Muscle of leg (tissue), 3 donors: ENCODE measurements at regions not wholly inside any gene's neighbourhood (a gene's known extent, or its start where the extent isn't known, plus 50 kb on each side); places are given as distances from the start of the nearest gene placed in this dataset.
"Not testable (repeated sequence)": the region's sequence is repeated elsewhere in the genome, so short reads cannot be mapped to it uniquely, and the experiment has no call there.

Experiments
- DNase-seq: peaks from one replicate; pipeline ENCODE4 v3.0.0; 2013
- H3K27ac ChIP-seq: one replicate; pipeline ENCODE4 v1.5.1; 2013; ENCODE audit warnings: mild to moderate bottlenecking, low read length, control low read depth
- H3K27me3 ChIP-seq: one replicate; pipeline ENCODE4 v1.6.1; 2013; ENCODE audit warnings: low read length; ENCODE audit not compliant: control insufficient read depth, insufficient read depth
- H3K36me3 ChIP-seq: one replicate; pipeline ENCODE4 v1.6.1; 2013; ENCODE audit warnings: low read length; ENCODE audit not compliant: control insufficient read depth, insufficient read depth
- H3K4me1 ChIP-seq: one replicate; pipeline ENCODE4 v1.6.1; 2013; ENCODE audit warnings: low read length; ENCODE audit not compliant: control insufficient read depth, insufficient read depth
- H3K4me3 ChIP-seq: one replicate; pipeline ENCODE4 v1.5.1; 2013; ENCODE audit warnings: low read length, control low read depth
- H3K9me3 ChIP-seq: replicated peaks from 2 replicates; pipeline ENCODE4 v1.6.1; 2013; ENCODE audit warnings: low read depth, low read length; ENCODE audit not compliant: control insufficient read depth
- WGBS: methylation state at CpG from one replicate; pipeline ENCODE4 v1.1.5; 2013; ENCODE audit warnings: missing lambda C conversion rate; ENCODE audit not compliant: insufficient coverage; 5-methylcytosine and 5-hydroxymethylcytosine counted together

DNA sequence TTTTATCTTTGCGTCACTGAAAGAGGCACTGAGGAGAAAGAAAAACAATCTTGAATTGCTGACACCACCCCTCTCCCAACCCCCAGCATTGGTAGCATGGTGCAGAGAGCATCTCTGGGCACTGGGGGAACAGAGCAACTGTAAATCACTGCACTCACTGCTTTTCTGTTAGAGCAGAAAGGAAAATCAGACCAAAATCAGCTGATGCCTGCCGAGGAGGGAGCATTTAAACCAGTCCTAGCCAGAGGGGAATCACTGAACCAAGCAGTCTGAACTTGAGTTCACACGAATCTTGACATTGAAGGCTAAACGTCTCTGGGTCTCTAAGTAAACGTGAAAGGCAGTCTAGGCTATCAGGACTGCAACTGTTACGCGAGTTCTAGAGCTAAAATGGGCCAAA, 205.8 kb downstream of the SPANXN4 start:
- no peak for DNase-seq
- H3K27me3 ChIP-seq, result no peaks in the 10 kb centered on the region
- H3K27ac ChIP-seq, result no peak overlapping the region
- H3K4me1 ChIP-seq, result no peaks in the 10 kb centered on the region
- H3K36me3 ChIP-seq, result no peaks in the 10 kb centered on the region
- H3K4me3 ChIP-seq, result no peak overlapping the region
- 65% methylated on average over 4 of the region's 7 CpGs for WGBS
- no peaks in the 10 kb centered on the region for H3K9me3 ChIP-seq

DNA sequence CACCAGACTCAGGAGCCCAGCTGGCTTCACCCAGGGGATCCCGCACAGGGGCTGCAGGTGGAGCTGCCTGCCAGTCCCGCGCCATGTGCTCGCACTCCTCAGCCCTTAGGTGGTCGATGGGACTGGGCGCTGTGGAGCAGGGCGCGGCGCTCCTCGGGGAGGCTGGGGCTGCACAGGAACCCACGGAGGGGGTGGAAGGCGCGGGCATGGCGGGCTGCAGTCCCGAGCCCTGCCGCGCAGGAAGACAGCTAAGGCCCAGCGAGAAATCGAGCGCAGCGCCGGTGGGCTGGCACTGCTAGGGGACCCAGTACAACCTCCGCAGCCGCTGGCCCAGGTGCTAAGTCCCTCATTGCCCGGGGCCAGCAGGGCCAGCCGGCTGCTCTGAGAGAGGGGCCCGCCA, 202.9 kb downstream of the SPANXN4 start:
- H3K36me3 ChIP-seq, result not testable (repeated sequence)
- WGBS, result 96% methylated on average over 25 of the region's 27 CpGs

DNA sequence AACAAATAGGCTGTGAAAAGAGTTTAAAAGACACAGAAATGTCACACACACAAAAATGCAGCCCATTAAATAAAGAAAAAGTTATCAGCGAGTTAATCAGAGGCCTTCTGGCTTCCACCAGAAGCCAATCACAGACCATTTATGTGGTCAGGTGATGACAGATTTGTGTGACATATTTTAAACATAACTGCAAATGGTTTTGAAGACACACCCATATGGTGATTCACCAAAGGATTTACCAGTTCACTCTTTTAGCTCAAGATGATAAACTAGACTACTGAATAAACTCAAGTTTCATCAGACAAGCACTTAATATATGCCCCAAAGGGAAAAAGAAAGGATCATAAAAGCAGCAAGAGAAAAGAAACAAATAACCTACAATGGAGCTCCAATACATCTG, 181.2 kb downstream of the SPANXN4 start:
- H3K4me1 ChIP-seq, result no peaks in the 10 kb centered on the region
- no peaks in the 10 kb centered on the region for H3K27me3 ChIP-seq
- H3K27ac ChIP-seq, result no peak overlapping the region
- no CpG with 5 or more reads among the region's 1 CpG for WGBS
- DNase-seq, result no peak
- no peaks in the 10 kb centered on the region for H3K9me3 ChIP-seq
- no peaks in the 10 kb centered on the region for H3K36me3 ChIP-seq
- no peak overlapping the region for H3K4me3 ChIP-seq

More for the DNA sequence above, 202.9 kb downstream of the SPANXN4 start:
- not testable (repeated sequence) for H3K4me3 ChIP-seq, DNase-seq, H3K27ac ChIP-seq, H3K9me3 ChIP-seq, H3K4me1 ChIP-seq, H3K27me3 ChIP-seq

DNA sequence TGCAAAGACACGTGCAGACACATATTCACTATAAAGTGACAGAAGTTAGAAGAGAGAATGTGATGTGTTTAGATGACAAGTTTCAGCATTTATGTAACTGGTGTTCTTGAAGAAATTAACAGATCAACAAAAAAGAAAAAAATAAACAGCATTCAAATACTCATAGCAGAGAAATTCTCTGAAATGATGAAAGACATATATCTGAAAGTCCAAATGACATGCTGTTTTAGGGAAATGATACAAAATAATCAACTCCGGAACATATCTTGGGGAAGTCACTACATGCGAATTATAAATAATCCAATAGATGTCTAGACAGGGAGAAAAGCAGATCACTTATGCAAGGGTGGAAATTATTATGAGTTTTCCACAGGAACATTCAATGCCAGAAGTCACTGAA, 146.0 kb downstream of the SPANXN4 start:
- H3K4me1 ChIP-seq, result no peaks in the 10 kb centered on the region
- no peak for DNase-seq
- no peaks in the 10 kb centered on the region for H3K27me3 ChIP-seq
- H3K9me3 ChIP-seq, result no peaks in the 10 kb centered on the region
- H3K36me3 ChIP-seq, result no peaks in the 10 kb centered on the region
- H3K4me3 ChIP-seq, result no peak overlapping the region
- no peak overlapping the region for H3K27ac ChIP-seq
- no CpG with 5 or more reads among the region's 3 CpGs for WGBS

DNA sequence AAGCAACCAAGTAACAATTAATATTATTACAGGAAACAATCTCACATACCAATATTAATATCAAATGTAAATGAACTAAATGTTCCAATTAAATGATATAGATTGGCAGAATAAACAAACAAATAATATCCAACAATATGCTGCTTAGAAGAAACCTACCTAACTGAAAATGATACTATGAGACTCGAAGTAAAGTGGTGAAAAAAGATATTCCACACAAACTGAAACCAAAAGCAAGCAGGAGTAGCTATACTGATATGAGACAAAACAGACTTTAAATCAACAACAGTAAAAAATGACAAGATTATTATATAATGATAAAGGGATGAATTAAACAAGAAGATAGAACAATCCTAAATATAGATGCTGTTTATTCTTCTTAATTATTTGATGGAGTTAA, 140.1 kb downstream of the SPANXN4 start:
- Histone ChIP-seq H3K4me3 (no peak overlapping the region), H3K27ac (no peak overlapping the region), H3K4me1 (no peaks in the 10 kb centered on the region), H3K36me3 (no peaks in the 10 kb centered on the region), H3K9me3 (no peaks in the 10 kb centered on the region), H3K27me3 (no peaks in the 10 kb centered on the region)
- no peak for DNase-seq
- WGBS, result no CpG with 5 or more reads among the region's 1 CpG

DNA sequence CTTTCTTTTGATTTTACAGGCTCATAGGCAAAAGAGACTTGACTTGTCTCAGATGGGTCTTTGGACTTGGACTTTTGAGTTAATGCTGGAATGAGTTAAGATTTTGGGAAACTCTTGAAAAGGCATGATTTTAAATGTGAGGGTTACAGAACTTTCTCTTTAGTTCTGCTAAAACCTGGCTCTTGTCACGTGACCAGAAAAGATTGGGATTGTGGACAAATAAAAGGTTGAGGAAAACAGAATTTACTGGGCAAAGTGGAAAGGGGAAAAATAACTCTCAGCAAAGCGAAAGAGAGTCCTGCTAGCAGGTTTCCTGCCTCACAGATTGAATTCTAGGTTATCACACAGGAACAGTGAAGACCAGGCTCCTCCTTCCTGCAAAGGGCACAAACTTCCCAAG, 114.0 kb downstream of the SPANXN4 start:
- no peak overlapping the region for H3K4me3 ChIP-seq
- H3K4me1 ChIP-seq, result no peaks in the 10 kb centered on the region
- DNase-seq, result no peak
- no CpG with 5 or more reads among the region's 2 CpGs for WGBS
- no peak overlapping the region for H3K27ac ChIP-seq
- H3K9me3 ChIP-seq, result no peaks in the 10 kb centered on the region
- H3K36me3 ChIP-seq, result no peaks in the 10 kb centered on the region
- H3K27me3 ChIP-seq, result no peaks in the 10 kb centered on the region

DNA sequence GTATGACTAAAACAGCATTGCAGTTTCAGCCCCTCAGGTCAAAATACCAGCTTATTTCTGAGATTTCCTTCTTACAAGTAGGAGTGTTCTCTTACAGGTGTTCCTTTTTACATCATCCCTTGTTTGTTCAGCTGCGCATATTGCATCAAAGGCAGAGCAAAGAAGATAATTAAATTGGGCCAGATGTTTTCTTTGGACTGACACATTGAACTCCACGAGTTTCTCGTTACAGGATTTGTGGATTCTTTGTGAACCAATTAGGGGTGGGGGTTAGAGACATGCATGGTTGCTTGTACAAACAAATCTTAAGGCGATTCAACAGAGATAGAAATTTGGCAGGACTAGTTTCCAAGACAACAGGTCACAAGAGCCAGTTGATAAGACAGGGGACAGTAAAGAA, 95.7 kb downstream of the SPANXN4 start:
- Histone ChIP-seq H3K4me1 (no peaks in the 10 kb centered on the region), H3K4me3 (no peak overlapping the region), H3K36me3 (no peaks in the 10 kb centered on the region), H3K9me3 (no peaks in the 10 kb centered on the region), H3K27ac (no peak overlapping the region), H3K27me3 (no peaks in the 10 kb centered on the region)
- 27% methylated on average over 2 of the region's 4 CpGs for WGBS
- peak; percentile 2 for DNase-seq

DNA sequence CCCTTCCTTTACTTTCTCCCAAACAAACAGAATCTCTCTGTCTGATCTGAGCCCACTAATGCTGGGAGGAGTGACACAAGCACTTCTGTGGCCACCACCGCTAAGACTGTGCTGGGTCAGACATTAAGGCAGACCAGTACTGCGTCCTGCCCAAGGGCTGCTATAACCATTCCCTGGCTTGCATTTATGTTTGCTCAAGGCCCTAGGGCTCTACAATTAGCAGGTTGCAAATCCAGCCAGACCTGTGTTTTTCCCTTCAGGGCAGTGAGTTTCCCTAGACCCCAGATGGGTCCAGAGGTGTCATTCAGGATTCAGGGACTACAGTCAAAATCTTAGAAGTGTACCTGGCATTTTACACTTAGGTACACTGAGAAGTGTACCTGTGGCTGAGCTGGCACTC, 89.7 kb downstream of the SPANXN4 start:
- no peak for DNase-seq
- Histone ChIP-seq H3K4me1 (no peaks in the 10 kb centered on the region), H3K36me3 (no peaks in the 10 kb centered on the region), H3K9me3 (no peaks in the 10 kb centered on the region), H3K4me3 (no peak overlapping the region), H3K27me3 (peaks cover 2% of the 10 kb centered on the region), H3K27ac (no peak overlapping the region)
- 94% methylated on average over 2 of the region's 2 CpGs for WGBS

DNA sequence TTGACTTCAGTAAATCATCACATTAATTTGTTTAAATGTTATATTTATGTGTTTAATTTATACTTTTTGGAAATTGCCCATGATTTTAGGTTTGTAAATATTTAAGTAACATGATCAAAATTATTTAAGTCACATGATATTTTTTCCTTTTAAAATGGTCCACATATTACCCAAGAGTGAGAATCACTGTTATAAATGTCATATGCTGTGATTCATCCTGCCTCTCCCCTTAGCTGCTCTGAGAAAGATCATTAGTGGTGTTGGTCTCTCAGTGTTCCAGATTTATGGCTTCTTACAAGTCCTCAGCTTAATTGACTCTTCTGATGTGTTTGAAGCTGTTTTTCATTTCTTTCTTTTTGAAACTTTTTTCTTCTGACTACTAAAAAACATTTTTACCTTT, 70.1 kb downstream of the SPANXN4 start:
- Histone ChIP-seq H3K4me3 (no peak overlapping the region), H3K27ac (no peak overlapping the region), H3K27me3 (no peaks in the 10 kb centered on the region), H3K4me1 (no peaks in the 10 kb centered on the region), H3K36me3 (no peaks in the 10 kb centered on the region), H3K9me3 (no peaks in the 10 kb centered on the region)
- peak; percentile 5 for DNase-seq

DNA sequence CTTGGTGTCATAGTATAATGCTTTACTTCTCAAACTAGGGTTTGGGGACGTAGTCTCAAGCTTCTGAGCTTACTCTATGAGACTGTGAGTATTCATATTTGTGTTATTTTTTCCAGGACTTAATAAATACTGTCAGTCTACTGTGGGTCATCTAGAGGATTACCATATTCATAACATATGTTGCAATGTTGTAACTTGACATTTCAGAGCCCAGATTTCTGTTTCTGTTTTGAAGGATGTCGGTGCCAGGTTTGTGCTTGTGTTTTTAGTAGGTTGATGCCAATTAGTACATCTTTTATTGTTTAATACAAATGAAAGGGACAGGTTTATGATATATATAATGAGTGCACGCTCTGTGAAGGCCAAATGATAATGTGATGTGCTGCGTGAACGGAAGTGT, 69.6 kb downstream of the SPANXN4 start:
- H3K4me1 ChIP-seq, result no peaks in the 10 kb centered on the region
- H3K9me3 ChIP-seq, result no peaks in the 10 kb centered on the region
- no peaks in the 10 kb centered on the region for H3K36me3 ChIP-seq
- no peaks in the 10 kb centered on the region for H3K27me3 ChIP-seq
- no peak overlapping the region for H3K27ac ChIP-seq
- WGBS, result no CpG with 5 or more reads among the region's 5 CpGs
- peak; percentile 33 for DNase-seq
- H3K4me3 ChIP-seq, result no peak overlapping the region

DNA sequence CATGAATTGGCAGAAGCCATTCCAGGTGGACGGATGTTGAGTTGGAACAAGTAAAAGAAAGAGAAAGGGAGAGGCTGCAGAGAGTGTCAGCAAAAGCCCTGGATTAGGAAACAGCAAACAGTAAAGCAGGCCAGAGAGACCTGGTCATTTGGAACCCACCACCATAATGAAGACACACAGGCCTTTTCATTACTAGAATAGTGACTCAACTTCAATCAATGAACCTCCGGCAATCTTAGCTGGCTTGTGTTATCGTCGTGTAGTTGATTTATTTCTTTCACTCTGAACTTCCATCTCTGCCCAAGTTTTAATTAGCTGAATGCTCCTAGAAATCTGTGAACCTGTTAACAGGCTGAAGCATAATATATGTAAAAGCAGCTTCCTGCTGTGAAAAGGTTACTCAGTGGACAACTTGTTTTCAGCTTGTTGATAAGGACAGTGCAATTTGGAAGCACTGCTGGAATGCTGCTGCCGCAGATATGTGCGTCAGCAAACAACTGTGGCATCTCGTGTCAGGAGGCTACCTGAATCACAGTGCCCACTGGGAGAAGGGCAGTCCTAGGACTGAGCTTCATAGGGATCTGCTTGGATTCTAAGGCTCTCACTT, 68.8 kb downstream of the SPANXN4 start:
- Histone ChIP-seq H3K27me3 (no peaks in the 10 kb centered on the region), H3K27ac (no peak overlapping the region), H3K36me3 (no peaks in the 10 kb centered on the region), H3K4me1 (no peaks in the 10 kb centered on the region), H3K9me3 (no peaks in the 10 kb centered on the region), H3K4me3 (no peak overlapping the region)
- 57% methylated on average over 4 of the region's 7 CpGs for WGBS
- peak; percentile 2 for DNase-seq
